ENCODE measurements at regions not wholly inside any gene's neighbourhood (a gene's known extent, or its start where the extent isn't known, plus 50 kb on each side); places are given as distances from the start of the nearest gene placed in this dataset.
"Not testable (repeated sequence)": the region's sequence is repeated elsewhere in the genome, so short reads cannot be mapped to it uniquely, and the experiment has no call there.

DNA sequence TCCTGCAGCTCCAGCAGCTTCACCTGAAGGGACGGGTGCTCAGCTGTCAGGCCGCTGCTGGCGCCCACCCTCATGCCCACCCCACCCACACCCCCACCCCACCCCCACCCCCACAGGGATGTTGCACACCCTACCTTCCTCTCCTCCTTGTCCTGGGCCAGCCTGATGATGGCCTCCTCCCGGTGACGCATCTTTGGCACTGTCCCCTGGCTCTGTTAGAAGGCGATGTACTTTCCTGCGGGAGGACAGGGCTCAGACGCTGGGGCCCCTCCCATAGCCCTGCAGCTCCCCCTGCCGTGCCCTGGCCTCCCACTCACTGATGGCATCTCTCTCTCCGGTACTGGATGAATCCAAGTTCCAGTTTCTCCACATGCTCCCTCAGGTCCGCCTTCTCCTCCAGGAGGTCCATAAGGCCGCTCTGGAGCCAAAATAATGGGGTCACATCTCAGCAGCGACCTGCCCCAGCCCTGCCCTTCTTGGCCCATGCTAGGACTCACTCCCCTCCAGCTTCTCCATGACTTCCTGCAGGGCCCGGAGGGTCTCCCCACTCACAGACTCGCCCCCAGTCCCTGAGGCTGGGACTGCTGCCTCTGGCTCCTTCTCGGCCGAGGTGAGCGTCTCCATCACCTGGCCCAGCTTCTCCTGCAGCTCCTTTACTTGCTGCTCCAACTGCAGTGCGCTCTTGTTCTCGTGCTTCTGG, 55.2 kb downstream of the GOLGA8B start:
- H3K27me3 ChIP-seq (ENCODE audit: insufficient read depth, low read depth); H4K20me1 ChIP-seq (ENCODE audit: insufficient read depth); H3K4me1 ChIP-seq (replicated peaks; ENCODE audit: insufficient read depth); H3F3A ChIP-seq (ENCODE audit: insufficient read depth, low read depth); H3K9me3 ChIP-seq (ENCODE audit: insufficient read depth, low read depth); DNase-seq; H3K4me3 ChIP-seq; H3K9me2 ChIP-seq (ENCODE audit: insufficient read depth); POLR2A ChIA-PET (ENCODE audit: unreplicated experiment); H3K4me2 ChIP-seq; H3K27ac ChIP-seq; H2AFZ ChIP-seq; H3K79me2 ChIP-seq (ENCODE audit: low read depth); CTCF ChIA-PET; H3K36me3 ChIP-seq (ENCODE audit: low read depth); BruUV-seq (replicated peaks); intact Hi-C loops (cut with micrococcal nuclease; ENCODE audit: unreplicated experiment): not testable (repeated sequence)

- H3K27me3 ChIP-seq (ENCODE audit: insufficient read depth, low read depth); H2AFZ ChIP-seq; H3K4me1 ChIP-seq (replicated peaks; ENCODE audit: insufficient read depth); POLR2A ChIA-PET (ENCODE audit: unreplicated experiment); intact Hi-C loops (cut with micrococcal nuclease; ENCODE audit: unreplicated experiment); H3K9me3 ChIP-seq (ENCODE audit: insufficient read depth, low read depth); H3K4me2 ChIP-seq; H3K36me3 ChIP-seq (ENCODE audit: low read depth); H4K20me1 ChIP-seq (ENCODE audit: insufficient read depth); BruUV-seq (replicated peaks); DNase-seq; H3K9me2 ChIP-seq (ENCODE audit: insufficient read depth); CTCF ChIA-PET; H3F3A ChIP-seq (ENCODE audit: insufficient read depth, low read depth); H3K79me2 ChIP-seq (ENCODE audit: low read depth); H3K4me3 ChIP-seq; H3K27ac ChIP-seq: not testable (repeated sequence)
Measured at GRCh38 chr15:34527641-34528040, 55.8 kb downstream of the GOLGA8B start.

DNA sequence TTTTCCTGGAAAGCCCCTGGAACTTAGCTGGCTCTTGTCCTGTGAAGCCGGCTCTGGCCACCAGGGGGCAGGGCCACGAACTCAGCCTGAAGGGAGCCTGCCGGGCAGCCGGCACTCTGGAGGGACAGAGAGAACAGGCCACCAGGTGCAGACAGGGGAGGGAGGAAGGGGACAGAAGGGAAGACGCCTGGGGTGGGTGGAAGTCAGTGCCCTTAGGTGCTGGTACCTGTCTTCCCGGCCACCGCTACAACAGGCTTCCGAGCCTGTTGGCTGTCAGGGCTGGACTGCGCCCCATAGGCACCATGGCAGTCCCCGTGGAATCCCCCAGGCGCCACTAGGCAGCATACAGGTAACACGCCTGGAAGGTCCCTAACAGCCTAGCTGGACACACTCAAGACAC, 59.6 kb downstream of the GOLGA8B start:
- H3K79me2 ChIP-seq (ENCODE audit: low read depth); H3K4me1 ChIP-seq (replicated peaks; ENCODE audit: insufficient read depth); H3F3A ChIP-seq (ENCODE audit: insufficient read depth, low read depth); H3K9me2 ChIP-seq (ENCODE audit: insufficient read depth); H3K27ac ChIP-seq; H4K20me1 ChIP-seq (ENCODE audit: insufficient read depth); H3K27me3 ChIP-seq (ENCODE audit: insufficient read depth, low read depth); CTCF ChIA-PET; DNase-seq; H3K9me3 ChIP-seq (ENCODE audit: insufficient read depth, low read depth); POLR2A ChIA-PET (ENCODE audit: unreplicated experiment); intact Hi-C loops (cut with micrococcal nuclease; ENCODE audit: unreplicated experiment); H3K36me3 ChIP-seq (ENCODE audit: low read depth); H3K4me2 ChIP-seq; H2AFZ ChIP-seq; H3K4me3 ChIP-seq; BruUV-seq (replicated peaks): not testable (repeated sequence)
- TF ChIP-seq, protein P1, sequence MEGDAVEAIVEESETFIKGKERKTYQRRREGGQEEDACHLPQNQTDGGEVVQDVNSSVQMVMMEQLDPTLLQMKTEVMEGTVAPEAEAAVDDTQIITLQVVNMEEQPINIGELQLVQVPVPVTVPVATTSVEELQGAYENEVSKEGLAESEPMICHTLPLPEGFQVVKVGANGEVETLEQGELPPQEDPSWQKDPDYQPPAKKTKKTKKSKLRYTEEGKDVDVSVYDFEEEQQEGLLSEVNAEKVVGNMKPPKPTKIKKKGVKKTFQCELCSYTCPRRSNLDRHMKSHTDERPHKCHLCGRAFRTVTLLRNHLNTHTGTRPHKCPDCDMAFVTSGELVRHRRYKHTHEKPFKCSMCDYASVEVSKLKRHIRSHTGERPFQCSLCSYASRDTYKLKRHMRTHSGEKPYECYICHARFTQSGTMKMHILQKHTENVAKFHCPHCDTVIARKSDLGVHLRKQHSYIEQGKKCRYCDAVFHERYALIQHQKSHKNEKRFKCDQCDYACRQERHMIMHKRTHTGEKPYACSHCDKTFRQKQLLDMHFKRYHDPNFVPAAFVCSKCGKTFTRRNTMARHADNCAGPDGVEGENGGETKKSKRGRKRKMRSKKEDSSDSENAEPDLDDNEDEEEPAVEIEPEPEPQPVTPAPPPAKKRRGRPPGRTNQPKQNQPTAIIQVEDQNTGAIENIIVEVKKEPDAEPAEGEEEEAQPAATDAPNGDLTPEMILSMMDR (conservative IDR thresholded peaks at IDR 0.05): peak; percentile 51; the same call in 1 of the 2 replicates

GRCh38 chr15:34522601-34523000, 60.9 kb downstream of the GOLGA8B start:
- DNase-seq; H4K20me1 ChIP-seq (ENCODE audit: insufficient read depth); H3K36me3 ChIP-seq (ENCODE audit: low read depth); POLR2A ChIA-PET (ENCODE audit: unreplicated experiment); H3K79me2 ChIP-seq (ENCODE audit: low read depth); H3K27me3 ChIP-seq (ENCODE audit: insufficient read depth, low read depth); BruUV-seq (replicated peaks); H2AFZ ChIP-seq; H3K4me2 ChIP-seq; H3K9me2 ChIP-seq (ENCODE audit: insufficient read depth); intact Hi-C loops (cut with micrococcal nuclease; ENCODE audit: unreplicated experiment); H3K9me3 ChIP-seq (ENCODE audit: insufficient read depth, low read depth); H3K4me1 ChIP-seq (replicated peaks; ENCODE audit: insufficient read depth); H3K27ac ChIP-seq; H3F3A ChIP-seq (ENCODE audit: insufficient read depth, low read depth); H3K4me3 ChIP-seq: not testable (repeated sequence)
- CTCF ChIA-PET: interaction anchor here (0.6 kb wide), 1 partner anchor 62 kb away, joined by 4 read pairs; no protein-coding TSS in a partner anchor

- H3K9me3 ChIP-seq (ENCODE audit: insufficient read depth, low read depth); H3K4me3 ChIP-seq; BruUV-seq (replicated peaks); H4K20me1 ChIP-seq (ENCODE audit: insufficient read depth); H2AFZ ChIP-seq; POLR2A ChIA-PET (ENCODE audit: unreplicated experiment); intact Hi-C loops (cut with micrococcal nuclease; ENCODE audit: unreplicated experiment); H3F3A ChIP-seq (ENCODE audit: insufficient read depth, low read depth); H3K27ac ChIP-seq; H3K36me3 ChIP-seq (ENCODE audit: low read depth); H3K4me1 ChIP-seq (replicated peaks; ENCODE audit: insufficient read depth); H3K4me2 ChIP-seq; H3K9me2 ChIP-seq (ENCODE audit: insufficient read depth); DNase-seq; H3K79me2 ChIP-seq (ENCODE audit: low read depth); H3K27me3 ChIP-seq (ENCODE audit: insufficient read depth, low read depth): not testable (repeated sequence)
- CTCF ChIA-PET: interaction anchor here (0.6 kb wide), 1 partner anchor 63 kb away, joined by 4 read pairs; no protein-coding TSS in a partner anchor
Measured at GRCh38 chr15:34521802-34522485, 61.5 kb downstream of the GOLGA8B start.
